ENCODE measurements at regions not wholly inside any gene's neighbourhood (a gene's known extent, or its start where the extent isn't known, plus 50 kb on each side); places are given as distances from the start of the nearest gene placed in this dataset.

- H3K9ac ChIP-seq (ENCODE audit: low read length): no peak overlapping the region
- no peaks in the 10 kb centered on the region for H3K9me3 ChIP-seq (ENCODE audit: control extremely low read depth in 1 of 3, control insufficient read depth in 2 of 3, insufficient read depth in 1 of 3, low read length in 2 of 3)
- Mint-ChIP-seq H3K9me3 (ENCODE audit: insufficient read depth) (no peaks in the 10 kb centered on the region), H3K4me1 (peaks cover 13% of the 10 kb centered on the region), H3K4me3 (no peak overlapping the region), H3K27me3 (no peaks in the 10 kb centered on the region), H3K27ac (no peak overlapping the region)
- ChIA-PET CTCF (no interaction called here), POLR2A (no interaction called here)
- H3K4me1 ChIP-seq (ENCODE audit: control insufficient read depth in 2 of 2, insufficient read depth in 2 of 2, low read length in 2 of 2): peaks cover 0 to 14% of the 10 kb centered on the region in 2 donors
- DNase-seq: no peak
- no peaks in the 10 kb centered on the region for H3K79me2 ChIP-seq (ENCODE audit: control insufficient read depth, insufficient read depth, low read length)
- WGBS (ENCODE audit: insufficient coverage): 50% methylated on average over 2 of the region's 4 CpGs
- H3K27ac ChIP-seq (ENCODE audit: low read length in 2 of 2): no peak overlapping the region
- H3K4me2 ChIP-seq (replicated peaks; ENCODE audit: low read depth, low read length, poor library complexity, severe bottlenecking): no peak overlapping the region
- no peaks in the 10 kb centered on the region for H3K36me3 ChIP-seq (replicated peaks in 1 of 2; ENCODE audit: control extremely low read depth in 1 of 2, control insufficient read depth in 1 of 2, extremely low read depth in 1 of 2, insufficient read depth in 2 of 2, low read length in 1 of 2)
- no peak for ATAC-seq (ENCODE audit: low read depth)
- no peak overlapping the region for H2AFZ ChIP-seq (ENCODE audit: insufficient read depth, low read depth, low read length, poor library complexity, severe bottlenecking)
- no peak overlapping the region for H3K4me3 ChIP-seq (ENCODE audit: control extremely low read depth in 1 of 5, extremely low read depth in 1 of 5, insufficient read depth in 1 of 5, low read depth in 2 of 5, low read length in 4 of 5)
- TF ChIP-seq EZH2 (IDR thresholded peaks at IDR 0.05; ENCODE audit: borderline replicate concordance, insufficient read depth, low read depth, low read length, poor library complexity, severe bottlenecking) (no peak), CTCF (IDR thresholded peaks at IDR 0.05) (no peak)
- peaks cover 0 to 6% (median 0%) of the 10 kb centered on the region in 4 experiments for H3K27me3 ChIP-seq (replicated peaks in 1 of 4; ENCODE audit: control extremely low read depth in 1 of 4, control insufficient read depth in 3 of 4, insufficient read depth in 4 of 4, low read length in 3 of 4)
- H4K20me1 ChIP-seq (ENCODE audit: control insufficient read depth, insufficient read depth, low read length, poor library complexity, severe bottlenecking): no peaks in the 10 kb centered on the region
- intact Hi-C loops (cut with micrococcal nuclease): loop anchor here (10.0 kb wide), 1 partner anchor 158 kb away; no protein-coding TSS in a partner anchor
Observed at GRCh38 chr13:80552851-80553440, 212.0 kb upstream of the SPRY2 start.

- Mint-ChIP-seq H3K27ac (no peak overlapping the region), H3K4me1 (peaks cover 13% of the 10 kb centered on the region), H3K27me3 (no peaks in the 10 kb centered on the region), H3K9me3 (ENCODE audit: insufficient read depth) (no peaks in the 10 kb centered on the region), H3K4me3 (peak overlapping the region; percentile 21)
- Histone ChIP-seq H3K27ac (ENCODE audit: low read length in 2 of 2) (no peak overlapping the region), H3K36me3 (replicated peaks in 1 of 2; ENCODE audit: control extremely low read depth in 1 of 2, control insufficient read depth in 1 of 2, extremely low read depth in 1 of 2, insufficient read depth in 2 of 2, low read length in 1 of 2) (no peaks in the 10 kb centered on the region), H3K4me2 (replicated peaks; ENCODE audit: low read depth, low read length, poor library complexity, severe bottlenecking) (peak overlapping the region; percentile 54), H3K27me3 (replicated peaks in 1 of 4; ENCODE audit: control extremely low read depth in 1 of 4, control insufficient read depth in 3 of 4, insufficient read depth in 4 of 4, low read length in 3 of 4) (peaks cover 0 to 6% (median 0%) of the 10 kb centered on the region in 4 experiments), H3K9ac (ENCODE audit: low read length) (peak overlapping the region; percentile 32), H3K9me3 (ENCODE audit: control extremely low read depth in 1 of 3, control insufficient read depth in 2 of 3, insufficient read depth in 1 of 3, low read length in 2 of 3) (no peaks in the 10 kb centered on the region), H2AFZ (ENCODE audit: insufficient read depth, low read depth, low read length, poor library complexity, severe bottlenecking) (no peak overlapping the region), H3K4me3 (ENCODE audit: control extremely low read depth in 1 of 5, extremely low read depth in 1 of 5, insufficient read depth in 1 of 5, low read depth in 2 of 5, low read length in 4 of 5) (peak overlapping the region in 1 of 5 experiments; percentile 21), H3K4me1 (ENCODE audit: control insufficient read depth in 2 of 2, insufficient read depth in 2 of 2, low read length in 2 of 2) (peaks cover 0 to 14% of the 10 kb centered on the region in 2 donors), H4K20me1 (ENCODE audit: control insufficient read depth, insufficient read depth, low read length, poor library complexity, severe bottlenecking) (no peaks in the 10 kb centered on the region), H3K79me2 (ENCODE audit: control insufficient read depth, insufficient read depth, low read length) (no peaks in the 10 kb centered on the region)
- intact Hi-C loops (cut with micrococcal nuclease): loop anchor here (10.0 kb wide), 1 partner anchor 157 kb away; no protein-coding TSS in a partner anchor
- peak; percentile 42 for DNase-seq
- TF ChIP-seq CTCF (IDR thresholded peaks at IDR 0.05): no peak
- no peak for TF ChIP-seq EZH2 (IDR thresholded peaks at IDR 0.05; ENCODE audit: borderline replicate concordance, insufficient read depth, low read depth, low read length, poor library complexity, severe bottlenecking)
- WGBS (ENCODE audit: insufficient coverage): no CpG with 5 or more reads among the region's 1 CpG
- ChIA-PET CTCF (no interaction called here), POLR2A (no interaction called here)
- peak; percentile 45 for ATAC-seq (ENCODE audit: low read depth)
Observed at GRCh38 chr13:80551650-80552497, 210.9 kb upstream of the SPRY2 start.
